ENCODE measurements at regions not wholly inside any gene's neighbourhood (a gene's known extent, or its start where the extent isn't known, plus 50 kb on each side); places are given as distances from the start of the nearest gene placed in this dataset.

GRCh38 chr3:147890114-147890513, 480.9 kb downstream of the ZIC1 start:
- TF ChIP-seq, protein P1, sequence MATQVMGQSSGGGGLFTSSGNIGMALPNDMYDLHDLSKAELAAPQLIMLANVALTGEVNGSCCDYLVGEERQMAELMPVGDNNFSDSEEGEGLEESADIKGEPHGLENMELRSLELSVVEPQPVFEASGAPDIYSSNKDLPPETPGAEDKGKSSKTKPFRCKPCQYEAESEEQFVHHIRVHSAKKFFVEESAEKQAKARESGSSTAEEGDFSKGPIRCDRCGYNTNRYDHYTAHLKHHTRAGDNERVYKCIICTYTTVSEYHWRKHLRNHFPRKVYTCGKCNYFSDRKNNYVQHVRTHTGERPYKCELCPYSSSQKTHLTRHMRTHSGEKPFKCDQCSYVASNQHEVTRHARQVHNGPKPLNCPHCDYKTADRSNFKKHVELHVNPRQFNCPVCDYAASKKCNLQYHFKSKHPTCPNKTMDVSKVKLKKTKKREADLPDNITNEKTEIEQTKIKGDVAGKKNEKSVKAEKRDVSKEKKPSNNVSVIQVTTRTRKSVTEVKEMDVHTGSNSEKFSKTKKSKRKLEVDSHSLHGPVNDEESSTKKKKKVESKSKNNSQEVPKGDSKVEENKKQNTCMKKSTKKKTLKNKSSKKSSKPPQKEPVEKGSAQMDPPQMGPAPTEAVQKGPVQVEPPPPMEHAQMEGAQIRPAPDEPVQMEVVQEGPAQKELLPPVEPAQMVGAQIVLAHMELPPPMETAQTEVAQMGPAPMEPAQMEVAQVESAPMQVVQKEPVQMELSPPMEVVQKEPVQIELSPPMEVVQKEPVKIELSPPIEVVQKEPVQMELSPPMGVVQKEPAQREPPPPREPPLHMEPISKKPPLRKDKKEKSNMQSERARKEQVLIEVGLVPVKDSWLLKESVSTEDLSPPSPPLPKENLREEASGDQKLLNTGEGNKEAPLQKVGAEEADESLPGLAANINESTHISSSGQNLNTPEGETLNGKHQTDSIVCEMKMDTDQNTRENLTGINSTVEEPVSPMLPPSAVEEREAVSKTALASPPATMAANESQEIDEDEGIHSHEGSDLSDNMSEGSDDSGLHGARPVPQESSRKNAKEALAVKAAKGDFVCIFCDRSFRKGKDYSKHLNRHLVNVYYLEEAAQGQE (IDR thresholded peaks at IDR 0.05; ENCODE audit: unreplicated experiment) = no peak
- no peak for TF ChIP-seq CTCF (conservative IDR thresholded peaks at IDR 0.05; ENCODE audit: low read depth in 2 of 2)
- TF ChIP-seq EZH2 (IDR thresholded peaks at IDR 0.05; ENCODE audit: low read depth, unreplicated experiment) = no peak

Measured in GM23338 (cell line).